ENCODE measurements at regions not wholly inside any gene's neighbourhood (a gene's known extent, or its start where the extent isn't known, plus 50 kb on each side); places are given as distances from the start of the nearest gene placed in this dataset.
"Not testable (repeated sequence)": the region's sequence is repeated elsewhere in the genome, so short reads cannot be mapped to it uniquely, and the experiment has no call there.

DNA sequence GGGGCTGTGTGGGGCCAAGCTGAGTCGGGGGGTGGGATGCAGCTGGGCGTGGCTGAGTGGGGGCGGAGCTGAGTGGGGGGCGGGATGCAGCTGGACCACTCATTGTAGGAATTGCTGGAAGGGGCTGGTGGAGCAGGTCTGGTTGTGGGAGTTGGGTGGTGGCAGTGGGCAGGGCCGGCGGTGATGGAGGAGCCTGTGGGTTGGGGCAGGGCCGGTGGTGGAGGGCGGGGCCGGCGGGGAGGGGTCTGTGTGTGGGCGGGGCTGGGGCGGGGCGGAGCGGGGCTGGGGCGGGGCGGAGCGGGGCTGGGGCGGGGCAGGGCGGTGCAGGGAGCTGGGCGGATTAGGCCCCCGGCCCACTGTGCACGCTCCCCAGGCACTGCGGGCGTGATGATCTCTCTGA is 442.4 kb upstream of the ZNF722 start:
- not testable (repeated sequence) for TF ChIP-seq CTCF (IDR thresholded peaks at IDR 0.05; ENCODE audit: poor library complexity); EZH2 (IDR thresholded peaks at IDR 0.05; ENCODE audit: borderline replicate concordance)
